ENCODE measurements at regions not wholly inside any gene's neighbourhood (a gene's known extent, or its start where the extent isn't known, plus 50 kb on each side); places are given as distances from the start of the nearest gene placed in this dataset.

DNA sequence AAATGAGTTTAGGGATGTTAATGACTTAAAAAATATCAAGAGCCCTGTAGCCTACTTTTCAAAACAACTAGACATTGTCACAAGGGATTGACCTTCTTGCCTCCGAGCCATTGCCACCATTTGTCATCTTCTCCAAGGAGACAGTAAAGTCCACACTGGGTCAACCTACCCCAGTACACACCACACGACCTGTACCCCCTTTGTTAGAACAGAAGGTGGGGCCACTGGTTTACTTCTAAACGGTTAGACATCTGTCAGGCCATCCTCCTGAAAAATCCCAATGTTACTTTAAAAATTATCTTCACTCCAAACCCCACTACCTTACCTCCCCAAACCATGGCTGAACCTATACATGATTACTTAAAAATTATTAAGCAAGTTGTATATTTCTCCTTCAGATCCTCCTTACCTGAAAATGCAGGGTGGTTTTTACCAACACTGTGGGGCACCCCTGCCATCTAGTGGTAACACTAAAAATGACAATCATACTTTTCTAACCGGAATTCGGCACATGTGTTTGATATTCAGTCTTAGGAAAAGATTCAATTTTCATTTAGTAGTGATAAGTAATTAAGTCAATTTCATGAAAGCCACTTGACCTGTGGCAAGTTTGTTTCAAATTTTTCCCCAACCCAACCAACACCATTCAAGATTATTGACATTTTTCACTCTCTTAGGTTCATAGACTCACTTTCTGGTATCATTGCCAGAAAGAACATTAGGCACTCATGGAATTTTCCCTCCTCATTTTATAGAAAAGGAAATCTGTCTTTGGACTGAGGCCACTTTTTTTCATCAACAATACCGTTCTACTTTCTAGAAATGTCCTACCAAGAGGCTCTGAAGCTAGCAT lies 265.3 kb upstream of the PKDCC start:
- DNase-seq (ENCODE audit: low read depth): peak; percentile 3

DNA sequence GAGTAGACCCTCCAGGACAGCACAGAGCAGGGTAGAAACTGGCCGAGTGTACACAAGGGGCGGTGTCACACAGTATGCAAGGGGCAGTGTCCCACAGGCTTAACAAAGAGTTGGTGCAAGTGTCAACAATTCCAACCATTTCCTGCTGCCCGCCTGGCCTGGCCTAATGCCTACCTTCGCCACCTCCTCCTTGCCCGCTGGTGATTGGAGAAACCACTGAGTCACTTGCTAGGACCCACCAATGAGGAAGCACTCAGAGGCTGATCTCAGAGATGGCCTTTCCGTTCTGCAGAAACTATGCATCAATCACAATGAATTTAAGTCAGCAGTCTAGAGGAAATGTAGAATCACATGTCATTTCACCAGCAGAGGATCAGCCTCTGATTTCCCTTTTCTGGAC lies 263.3 kb upstream of the PKDCC start:
- DNase-seq (ENCODE audit: low read depth): no peak

DNA sequence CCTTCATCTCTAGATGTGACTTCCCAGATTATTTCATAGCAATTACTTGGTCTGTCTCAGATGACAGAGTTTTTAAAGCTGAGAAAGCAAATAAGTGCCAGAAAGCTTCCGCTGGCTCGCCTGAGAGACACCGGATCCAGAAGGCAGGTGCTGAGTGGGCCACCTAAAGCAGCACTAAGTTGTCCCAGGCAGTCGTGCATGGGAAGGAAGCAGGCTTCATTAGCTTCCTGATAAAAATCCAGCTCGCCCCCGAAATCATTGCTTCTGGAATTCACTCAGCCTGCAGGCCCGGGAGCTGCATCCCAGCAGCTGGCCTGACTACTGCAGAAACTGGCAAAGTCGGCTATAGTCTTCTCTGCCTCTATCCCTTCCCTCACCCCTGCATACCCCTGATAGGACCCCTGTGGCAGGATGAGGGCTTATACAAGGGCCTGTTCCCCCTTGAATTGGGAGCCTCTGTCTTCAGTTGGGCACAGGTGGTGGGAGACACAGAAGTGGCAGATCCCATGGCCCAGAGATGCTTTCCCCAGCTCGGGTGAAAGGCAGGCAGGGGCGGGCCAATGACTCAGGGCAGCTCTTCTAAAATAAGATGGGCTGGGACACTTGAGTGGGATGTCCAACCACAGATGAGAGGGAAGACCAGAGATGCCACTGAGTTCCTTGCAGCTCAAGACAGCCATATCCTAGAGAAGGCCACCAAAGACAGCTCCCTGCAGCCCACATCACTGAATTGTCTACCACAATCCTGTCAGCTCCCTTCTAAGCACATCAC lies 262.4 kb upstream of the PKDCC start:
- no peak for DNase-seq (ENCODE audit: low read depth)

DNA sequence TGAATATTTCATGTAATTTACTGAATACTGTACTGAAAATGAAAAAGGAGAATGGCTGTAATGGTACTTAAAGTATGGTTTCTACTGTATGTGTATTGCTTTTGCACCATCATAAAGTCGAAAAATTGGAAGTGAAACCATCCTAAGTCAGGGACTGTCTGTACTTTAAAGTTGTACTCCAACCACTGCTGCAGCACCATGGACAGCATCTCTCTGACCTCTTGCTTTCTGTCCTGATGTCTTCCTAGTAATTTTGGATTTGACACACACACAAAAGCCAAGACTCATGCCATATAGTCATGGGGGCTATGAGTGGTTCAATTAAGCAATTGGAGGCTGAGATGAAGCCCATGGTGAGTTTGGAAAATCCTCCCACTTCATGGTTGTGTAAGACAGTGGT lies 256.3 kb upstream of the PKDCC start:
- DNase-seq (ENCODE audit: low read depth): no peak

DNA sequence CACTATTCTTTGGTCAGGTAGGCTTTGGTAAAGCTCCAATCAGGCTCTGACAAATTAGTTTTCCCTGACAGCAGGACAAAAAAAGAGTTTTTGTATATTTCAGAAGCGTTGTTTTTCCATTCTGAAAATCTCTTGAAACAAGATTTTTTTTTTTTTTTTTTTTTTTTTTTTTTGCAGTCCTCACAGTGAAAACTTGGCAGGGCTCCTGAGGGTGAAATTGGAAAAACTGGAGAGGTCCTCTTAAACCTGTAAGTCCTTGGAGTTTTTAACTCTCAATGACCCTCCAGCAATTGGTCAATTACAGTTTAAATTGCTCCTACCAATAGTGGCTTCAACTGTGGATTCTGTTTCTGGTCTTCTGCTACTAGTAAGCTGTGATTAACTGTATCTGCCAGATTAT lies 244.5 kb upstream of the PKDCC start:
- no peak for DNase-seq (ENCODE audit: low read depth)

DNA sequence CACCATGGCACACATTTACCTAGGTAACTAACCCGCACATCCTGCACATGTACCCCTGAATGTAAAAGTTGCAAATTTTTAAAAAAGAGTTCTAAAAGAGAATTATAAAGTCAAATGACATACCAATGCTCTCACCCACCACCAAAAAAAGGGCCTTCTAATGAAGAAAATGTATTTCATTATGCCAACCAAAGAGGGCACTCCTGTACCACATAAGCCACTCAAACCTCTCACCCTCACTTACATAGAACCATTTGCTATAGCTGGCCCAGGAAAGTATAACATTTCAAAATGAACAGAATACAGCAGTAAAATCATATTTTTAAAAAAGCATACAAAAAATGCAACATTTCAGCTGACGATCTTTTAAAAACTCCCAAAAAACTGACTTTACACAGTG lies 241.5 kb upstream of the PKDCC start:
- DNase-seq (ENCODE audit: low read depth): no peak

DNA sequence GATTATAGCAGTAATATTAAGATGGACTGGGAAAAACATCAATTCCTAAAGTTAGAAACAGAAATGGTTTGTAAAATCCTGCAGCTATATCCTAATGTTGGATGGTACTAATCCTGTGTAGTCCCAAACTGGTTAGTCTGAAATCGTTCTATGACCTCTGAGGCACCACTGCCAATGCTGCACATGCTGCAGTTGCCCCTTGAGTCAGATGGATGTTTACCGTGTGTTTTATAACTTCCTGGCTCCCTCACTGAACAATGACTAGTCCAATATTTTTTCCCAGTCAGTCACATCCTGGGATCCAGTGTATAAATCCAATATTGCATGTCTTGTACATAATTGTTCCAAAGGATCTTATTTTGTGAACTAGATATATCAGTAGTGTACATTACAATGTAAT lies 226.7 kb upstream of the PKDCC start:
- no peak for DNase-seq (ENCODE audit: low read depth)

DNA sequence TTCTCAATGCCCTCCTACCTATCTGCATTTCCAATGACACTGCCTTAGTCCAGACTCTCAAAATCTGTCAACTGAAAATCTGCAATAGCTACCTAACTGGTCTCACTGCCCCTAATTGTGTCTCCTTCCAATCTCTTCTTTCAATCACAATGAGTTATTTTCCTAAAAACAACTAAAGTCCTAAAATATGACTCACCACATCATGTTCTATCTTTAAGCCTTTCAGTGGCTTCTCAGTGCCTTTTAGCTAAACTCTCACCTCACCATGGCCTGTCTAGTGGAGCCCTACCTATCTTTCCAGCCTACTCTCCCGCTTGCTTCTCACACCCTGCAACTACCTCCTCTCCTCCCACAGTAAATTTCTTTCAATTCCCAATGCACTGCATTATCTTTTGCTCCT lies 220.9 kb upstream of the PKDCC start:
- no peak for DNase-seq (ENCODE audit: low read depth)

DNA sequence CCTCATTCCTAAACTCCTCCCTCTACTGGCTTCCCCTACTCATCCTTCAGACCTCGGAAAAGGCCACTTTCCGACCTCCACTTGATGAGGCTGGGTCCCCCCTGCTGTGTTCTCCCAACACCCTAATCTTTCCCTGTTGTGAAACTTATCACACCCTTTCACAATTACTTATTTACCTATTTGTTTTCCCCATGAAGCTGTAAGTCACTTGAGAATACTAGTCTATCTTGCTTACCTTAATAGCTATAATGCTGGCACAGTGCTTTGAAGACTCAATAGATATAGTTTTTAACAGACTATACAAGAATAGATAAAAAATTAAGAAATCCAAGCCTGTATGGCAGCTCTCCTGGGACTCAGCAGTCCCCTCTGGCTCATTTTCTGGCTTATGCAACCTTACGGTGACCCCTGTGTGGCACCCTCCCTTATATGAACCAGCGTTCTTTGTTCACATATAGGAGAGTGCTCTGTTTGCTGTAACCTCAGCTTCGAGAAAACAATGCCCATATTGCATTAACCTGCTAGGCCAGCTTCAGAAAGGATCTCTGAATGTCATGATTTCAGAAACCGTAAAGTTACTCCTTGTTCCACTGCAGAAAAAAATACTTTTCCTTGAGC lies 220.4 kb upstream of the PKDCC start:
- no peak for DNase-seq (ENCODE audit: low read depth)

DNA sequence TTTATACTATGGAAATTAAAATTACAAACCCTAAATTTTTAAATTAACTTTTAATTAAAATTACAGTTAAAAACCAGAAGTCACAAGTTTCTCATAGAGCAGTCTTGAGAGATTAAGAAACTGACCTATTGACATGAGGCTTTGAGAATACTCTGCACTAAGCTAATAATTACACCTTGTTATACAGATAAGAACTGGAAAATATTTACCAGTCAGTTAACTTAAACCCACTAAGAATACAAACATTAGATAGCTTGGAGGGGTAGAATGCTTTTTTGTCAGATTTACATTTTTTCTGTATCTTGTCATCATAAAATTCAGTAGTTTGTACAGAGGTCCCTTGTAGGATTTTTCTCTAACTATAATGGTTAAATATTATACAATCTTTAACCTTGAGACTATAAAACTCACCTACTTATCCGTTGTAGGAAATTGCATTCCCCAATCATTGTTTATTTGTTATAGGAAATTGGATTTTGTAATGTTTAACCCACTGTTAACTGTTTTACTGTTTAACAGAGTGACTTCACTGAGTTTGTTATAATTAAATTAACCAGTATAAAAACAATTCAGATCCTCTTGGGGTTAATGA lies 219.7 kb upstream of the PKDCC start:
- DNase-seq (ENCODE audit: low read depth): no peak

DNA sequence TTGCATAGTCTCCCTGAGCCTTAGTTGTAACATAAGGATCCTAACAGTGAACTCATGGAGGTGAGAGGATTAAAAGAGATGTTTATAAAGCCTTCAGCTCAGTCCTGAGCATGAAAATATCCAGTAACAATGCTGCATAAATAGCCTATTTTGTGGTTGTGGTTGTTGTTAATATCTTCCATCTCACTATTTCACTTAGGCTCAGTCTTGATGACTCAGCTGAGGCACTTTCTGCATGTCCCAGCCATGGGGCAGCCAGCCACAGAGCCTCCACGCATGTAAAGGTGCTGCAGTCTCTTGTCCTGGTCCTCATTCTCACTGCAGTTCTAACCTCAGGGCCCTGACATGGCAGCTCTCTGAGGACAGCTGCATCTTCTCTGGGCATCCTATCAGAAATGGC lies 218.8 kb upstream of the PKDCC start:
- DNase-seq (ENCODE audit: low read depth): no peak

DNA sequence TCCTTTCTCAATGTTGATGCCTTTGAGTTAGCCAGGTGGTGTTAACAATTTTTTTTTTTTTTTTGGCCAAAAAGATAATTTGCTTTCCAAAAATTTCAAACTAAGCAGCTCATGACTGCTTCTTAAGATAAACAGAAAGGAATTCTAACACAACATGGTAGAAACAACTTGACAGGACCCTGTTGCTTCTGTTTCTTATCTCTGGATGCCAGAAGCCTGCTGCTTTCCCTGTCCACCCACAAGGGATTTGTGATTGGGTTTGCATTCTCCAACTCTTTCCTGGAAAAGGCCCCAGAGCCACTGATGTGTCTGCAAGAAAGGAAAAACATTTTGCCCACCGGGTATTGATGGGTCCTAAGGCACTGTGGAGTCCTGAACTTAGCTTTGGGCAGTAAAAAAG lies 217.2 kb upstream of the PKDCC start:
- no peak for DNase-seq (ENCODE audit: low read depth)

DNA sequence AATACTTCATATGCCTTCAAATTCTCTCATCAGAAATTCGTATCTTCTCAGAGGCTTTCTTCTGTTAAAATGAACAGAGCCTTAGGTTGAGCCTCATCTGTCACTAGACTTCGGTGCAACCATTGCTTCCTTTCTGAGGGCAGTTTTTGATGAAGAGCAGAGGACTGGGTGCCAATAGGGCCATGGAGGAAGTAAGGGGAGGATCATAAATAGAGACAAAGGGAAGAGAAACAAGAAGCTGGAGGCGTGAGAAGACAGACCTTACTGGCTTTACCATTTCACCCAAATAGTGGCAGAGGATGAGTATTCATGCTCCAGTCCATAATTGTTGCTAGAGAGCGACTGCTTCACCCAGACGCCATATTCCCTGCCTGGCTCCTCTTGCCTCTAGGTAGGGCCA lies 215.6 kb upstream of the PKDCC start:
- DNase-seq (ENCODE audit: low read depth): no peak

DNA sequence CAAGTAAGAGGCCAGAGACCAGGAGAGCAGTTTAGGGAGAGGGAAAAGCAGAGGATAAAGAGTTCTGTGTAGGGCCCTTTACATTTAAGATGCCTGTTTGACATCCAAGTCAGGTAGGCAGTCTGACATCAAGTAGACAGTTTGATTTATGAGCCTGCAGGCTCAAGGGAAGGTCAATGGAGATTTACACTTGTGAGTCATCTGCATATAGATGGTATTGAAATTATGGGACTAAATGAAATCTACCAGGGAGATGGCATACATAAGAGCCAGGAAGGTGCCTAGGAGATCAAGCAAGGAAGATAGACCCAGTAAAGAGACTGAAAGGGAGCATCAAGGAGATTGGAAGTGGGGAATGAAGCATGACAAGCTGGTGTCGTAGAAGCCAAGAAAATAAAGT lies 212.4 kb upstream of the PKDCC start:
- DNase-seq (ENCODE audit: low read depth): no peak

DNA sequence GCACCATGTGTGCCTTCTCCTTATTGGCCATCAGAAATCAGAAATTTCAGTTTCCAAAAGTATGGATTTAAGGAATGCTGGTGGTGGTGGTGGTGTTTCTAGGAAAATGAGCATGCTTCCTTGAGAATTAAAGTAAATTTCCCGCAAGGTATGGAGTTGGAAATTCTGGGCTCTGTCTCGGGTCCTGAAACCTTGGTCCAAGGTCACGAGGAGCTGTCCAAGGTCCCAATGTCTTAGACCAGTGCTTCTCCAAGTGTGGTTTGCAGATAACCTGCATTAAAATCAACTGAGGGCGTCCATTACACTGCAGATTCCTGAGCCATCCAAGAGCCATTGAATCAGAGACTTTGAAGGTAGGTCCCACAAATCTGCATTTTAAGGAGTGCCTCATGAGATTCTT lies 210.9 kb upstream of the PKDCC start:
- no peak for DNase-seq (ENCODE audit: low read depth)

DNA sequence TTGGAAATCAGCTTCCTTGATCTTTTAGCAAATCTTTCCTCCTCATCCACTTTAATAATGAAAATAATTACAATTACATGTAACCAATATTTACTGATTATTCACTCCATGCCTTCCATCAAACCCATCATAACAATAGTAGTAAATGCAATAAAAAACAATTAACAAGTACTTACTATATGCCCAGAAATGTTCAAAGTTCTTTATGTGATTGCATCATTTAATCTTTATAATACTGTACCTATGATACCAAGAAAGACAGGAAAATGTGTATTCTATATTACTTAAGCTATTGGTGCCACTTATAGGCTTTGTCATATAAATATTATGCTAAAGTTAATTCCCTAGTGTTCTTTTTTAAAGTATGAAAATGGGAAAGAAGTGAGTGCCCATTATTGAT lies 210.2 kb upstream of the PKDCC start:
- no peak for DNase-seq (ENCODE audit: low read depth)

DNA sequence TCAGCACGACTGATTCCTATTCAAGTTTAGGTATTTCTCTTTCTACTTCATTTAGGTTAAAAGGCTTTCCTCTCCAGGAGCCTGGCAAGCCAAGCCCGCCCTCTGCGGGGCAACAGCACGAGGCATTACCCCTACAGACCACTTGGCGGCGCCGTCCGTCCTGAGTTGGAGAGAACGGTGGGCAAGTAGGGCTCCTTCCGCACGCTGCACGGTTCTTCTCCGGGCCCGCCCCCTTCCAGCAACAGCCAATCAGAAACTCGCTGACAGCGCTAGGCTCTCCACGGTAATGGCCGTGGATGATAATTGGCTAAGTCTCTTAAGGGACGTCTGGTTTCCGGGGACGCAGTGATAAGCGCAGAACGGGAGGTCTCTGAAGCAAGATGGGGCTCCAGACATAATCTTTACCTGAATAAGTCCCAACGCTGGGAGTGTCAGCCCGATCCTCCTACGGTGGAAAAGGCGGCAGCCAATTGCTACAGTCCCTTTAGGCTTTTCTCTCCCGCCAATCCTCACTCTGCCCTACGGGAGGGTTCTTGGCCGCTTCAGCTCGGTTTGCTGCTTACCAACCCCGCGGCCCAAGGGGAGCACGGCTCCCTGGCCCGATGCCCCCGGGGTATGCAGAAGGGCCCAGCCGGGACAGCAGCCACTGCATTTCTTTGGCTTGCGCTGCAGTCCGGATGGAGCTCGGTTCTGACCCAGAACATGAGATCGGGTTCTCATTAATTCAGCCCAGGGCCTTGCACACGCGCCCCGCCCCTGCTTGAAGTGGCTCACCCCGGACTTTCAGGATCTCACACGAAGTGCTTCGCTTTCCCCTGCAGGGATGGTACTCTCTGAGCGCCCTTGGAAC lies 206.9 kb upstream of the PKDCC start:
- peak; percentile 93 for DNase-seq (ENCODE audit: low read depth)

DNA sequence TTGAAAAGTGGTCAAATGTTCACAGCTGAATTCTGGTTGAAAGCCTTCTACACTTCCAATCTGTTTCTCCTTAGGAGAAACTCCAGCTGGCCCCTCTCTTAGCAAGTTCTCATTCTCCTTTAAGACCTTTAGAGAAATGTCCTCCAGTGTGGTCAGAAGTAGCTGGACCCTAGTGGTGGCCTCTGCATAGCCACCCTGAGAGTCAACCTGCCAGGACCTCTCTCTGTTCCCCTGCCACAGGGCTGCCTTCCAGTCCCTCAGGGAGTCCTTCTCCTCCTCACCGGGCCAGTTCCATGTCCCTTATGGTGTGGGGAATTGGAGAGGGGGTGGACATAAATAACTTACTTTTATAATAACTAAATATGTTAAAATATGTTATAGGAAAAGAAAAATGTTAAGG lies 200.9 kb upstream of the PKDCC start:
- no peak for DNase-seq (ENCODE audit: low read depth)

DNA sequence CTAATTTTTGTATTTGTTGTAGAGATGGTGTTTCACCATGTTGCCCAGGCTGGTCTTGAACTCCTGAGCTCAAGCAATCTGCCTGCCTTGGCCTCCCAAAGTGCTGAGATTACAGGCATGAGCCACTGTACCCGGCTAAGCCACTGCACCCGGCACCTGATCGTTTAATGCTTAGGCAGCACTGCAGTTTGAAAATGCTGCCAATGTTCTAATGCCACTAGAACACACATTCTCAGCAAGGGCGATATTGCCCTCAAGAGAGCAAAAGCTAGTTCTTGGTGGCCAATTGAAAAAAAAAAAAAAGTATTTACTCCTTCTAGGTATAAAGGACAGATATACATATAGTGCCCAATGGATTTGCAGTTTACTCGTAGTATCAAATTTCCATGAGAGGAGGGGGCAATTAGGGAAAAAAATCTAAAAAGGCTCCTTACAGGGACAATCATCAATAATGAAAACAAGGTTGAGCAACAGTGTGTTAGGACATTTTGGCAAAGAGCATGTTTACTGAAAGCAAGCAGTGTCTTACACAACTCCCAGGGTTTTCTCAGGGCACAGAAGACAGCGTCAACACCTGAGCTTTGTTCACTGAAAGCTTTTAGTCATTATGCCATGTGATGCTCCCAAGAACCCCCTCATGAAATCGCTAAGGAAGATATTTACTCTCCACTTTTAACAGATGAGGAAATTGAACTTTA lies 199.9 kb upstream of the PKDCC start:
- DNase-seq (ENCODE audit: low read depth): no peak

DNA sequence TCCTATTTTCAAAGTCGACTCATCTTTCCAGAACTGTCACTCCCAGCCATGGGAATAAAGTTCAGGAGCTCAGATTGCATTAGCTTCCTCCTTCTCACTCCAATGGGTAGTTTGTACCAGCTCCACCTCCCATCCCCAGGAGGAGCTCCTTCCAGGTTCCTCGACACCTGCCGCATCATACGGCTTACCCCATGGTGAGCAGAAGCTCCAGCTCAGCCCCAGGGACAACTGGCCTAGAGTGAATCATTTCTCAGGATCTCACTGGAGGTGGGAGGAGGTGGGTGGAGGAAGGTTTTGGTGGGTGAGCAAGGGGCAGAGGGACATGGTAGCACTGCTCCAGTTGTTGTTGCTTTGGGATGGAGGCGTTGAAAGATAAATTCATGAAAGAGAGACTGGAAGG lies 196.3 kb upstream of the PKDCC start:
- no peak for DNase-seq (ENCODE audit: low read depth)
